Activated naive CD4-positive, alpha-beta T cell treated with anti-CD3 and anti-CD28 coated beads, Interleukin-2, amount 50 U/mL, for 24 hours (primary cell): ENCODE measurements at regions not wholly inside any gene's neighbourhood (a gene's known extent, or its start where the extent isn't known, plus 50 kb on each side); places are given as distances from the start of the nearest gene placed in this dataset.
"Not testable (repeated sequence)": the region's sequence is repeated elsewhere in the genome, so short reads cannot be mapped to it uniquely, and the experiment has no call there.

Source experiments
- H3K27ac Mint-ChIP-seq: one replicate; pipeline ENCODE4 v1.8.0; 2021; ENCODE audit warnings: mild to moderate bottlenecking, mixed read lengths
- H3K27me3 Mint-ChIP-seq: one replicate; pipeline ENCODE4 v1.8.0; 2021; ENCODE audit warnings: mixed read lengths
- H3K36me3 Mint-ChIP-seq: one replicate; pipeline ENCODE4 v1.8.0; 2021; ENCODE audit warnings: mixed read lengths
- H3K4me1 Mint-ChIP-seq: one replicate; pipeline ENCODE4 v1.8.0; 2021; ENCODE audit warnings: mixed read lengths
- H3K4me3 Mint-ChIP-seq: one replicate; pipeline ENCODE4 v1.8.0; 2021; ENCODE audit warnings: mild to moderate bottlenecking, mixed read lengths
- H3K9me3 Mint-ChIP-seq: one replicate; pipeline ENCODE4 v1.8.0; 2021; ENCODE audit warnings: mixed read lengths

- Mint-ChIP-seq H3K27ac (no peak overlapping the region), H3K36me3 (no peaks in the 10 kb centered on the region), H3K27me3 (peaks cover 1% of the 10 kb centered on the region), H3K9me3 (no peaks in the 10 kb centered on the region), H3K4me1 (peaks cover under 1% of the 10 kb centered on the region), H3K4me3 (no peak overlapping the region)
Observed at GRCh38 chr11:45388472-45388871, 102.3 kb upstream of the SYT13 start.

DNA sequence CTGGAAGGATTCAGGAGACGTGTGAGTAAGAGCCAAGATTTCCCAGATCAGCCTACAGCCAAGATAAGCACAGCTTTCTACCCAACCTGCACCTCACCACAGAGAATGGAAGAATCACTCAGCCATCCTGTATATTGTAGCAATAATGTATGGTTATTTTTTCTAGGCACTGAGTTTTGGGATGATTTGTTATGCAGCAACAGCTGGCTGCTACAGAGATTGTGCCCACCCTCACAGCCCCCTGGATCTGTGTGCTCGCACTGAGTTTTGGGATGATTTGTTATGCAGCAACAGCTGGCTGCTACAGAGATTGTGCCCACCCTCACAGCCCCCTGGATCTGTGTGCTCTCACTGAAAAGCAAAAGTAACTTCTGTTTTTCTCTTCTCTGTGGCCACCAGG lies 101.7 kb upstream of the SYT13 start:
- not testable (repeated sequence) for H3K4me1 Mint-ChIP-seq, H3K9me3 Mint-ChIP-seq, H3K27me3 Mint-ChIP-seq, H3K27ac Mint-ChIP-seq, H3K4me3 Mint-ChIP-seq, H3K36me3 Mint-ChIP-seq

GRCh38 chr11:45386972-45387371 lies 100.8 kb upstream of the SYT13 start:
- Mint-ChIP-seq H3K9me3 (no peaks in the 10 kb centered on the region), H3K27me3 (peaks cover 1% of the 10 kb centered on the region), H3K27ac (no peak overlapping the region), H3K4me3 (no peak overlapping the region), H3K36me3 (no peaks in the 10 kb centered on the region), H3K4me1 (peaks cover 4% of the 10 kb centered on the region)

DNA sequence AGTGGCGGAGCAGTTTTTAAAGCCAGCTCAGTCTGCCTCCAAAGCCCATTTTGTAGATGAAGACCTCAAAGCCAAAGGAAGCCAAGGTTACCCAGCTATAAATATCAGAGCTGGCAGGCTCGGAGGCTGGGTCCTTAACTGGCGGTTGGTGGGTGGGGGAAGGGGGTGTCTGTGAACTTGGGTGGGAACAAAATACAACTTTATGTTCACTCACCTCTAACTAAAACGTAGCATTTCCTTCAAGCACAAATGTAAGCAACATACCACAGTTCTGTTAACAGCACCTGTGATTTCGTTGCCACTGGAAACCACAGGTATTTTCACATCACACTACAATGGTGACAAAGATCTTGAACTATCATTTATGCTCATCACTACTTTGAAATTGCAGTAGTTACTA lies 99.7 kb upstream of the SYT13 start:
- Mint-ChIP-seq H3K9me3 (no peaks in the 10 kb centered on the region), H3K27me3 (peaks cover 5% of the 10 kb centered on the region), H3K36me3 (no peaks in the 10 kb centered on the region), H3K4me3 (no peak overlapping the region), H3K27ac (no peak overlapping the region), H3K4me1 (peaks cover 4% of the 10 kb centered on the region)

DNA sequence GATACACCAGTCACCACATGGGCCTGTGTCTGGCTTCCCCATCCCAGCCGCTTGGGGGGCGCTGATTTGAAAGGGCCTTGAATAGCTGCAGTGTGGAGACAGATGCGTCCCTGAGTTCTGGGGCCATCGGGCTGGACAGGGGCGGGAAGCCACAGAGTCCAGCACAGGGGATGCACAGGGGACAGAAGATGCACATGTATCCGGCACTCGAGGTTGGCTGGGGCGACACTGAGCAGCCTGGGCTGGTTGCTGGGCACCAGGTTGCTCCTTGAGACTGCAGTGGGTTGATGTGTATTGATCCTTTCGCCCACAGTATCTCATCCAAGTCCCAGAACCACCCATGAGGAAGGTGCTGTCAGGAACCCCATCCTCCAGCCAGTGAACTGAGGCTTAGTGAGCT lies 99.3 kb upstream of the SYT13 start:
- Mint-ChIP-seq H3K9me3 (no peaks in the 10 kb centered on the region), H3K27me3 (peaks cover 5% of the 10 kb centered on the region), H3K4me3 (no peak overlapping the region), H3K4me1 (peaks cover 4% of the 10 kb centered on the region), H3K36me3 (no peaks in the 10 kb centered on the region), H3K27ac (no peak overlapping the region)

GRCh38 chr11:45384711-45385241 lies 98.6 kb upstream of the SYT13 start:
- peaks cover 4% of the 10 kb centered on the region for H3K4me1 Mint-ChIP-seq
- H3K36me3 Mint-ChIP-seq: no peaks in the 10 kb centered on the region
- H3K4me3 Mint-ChIP-seq: no peak overlapping the region
- peaks cover 8% of the 10 kb centered on the region for H3K27me3 Mint-ChIP-seq
- no peak overlapping the region for H3K27ac Mint-ChIP-seq
- H3K9me3 Mint-ChIP-seq: no peaks in the 10 kb centered on the region

GRCh38 chr11:45384016-45384415 lies 97.9 kb upstream of the SYT13 start:
- Mint-ChIP-seq H3K36me3 (no peaks in the 10 kb centered on the region), H3K27ac (no peak overlapping the region), H3K27me3 (peaks cover 8% of the 10 kb centered on the region), H3K4me1 (peaks cover 4% of the 10 kb centered on the region), H3K9me3 (no peaks in the 10 kb centered on the region), H3K4me3 (no peak overlapping the region)

GRCh38 chr11:45383224-45383623 lies 97.1 kb upstream of the SYT13 start:
- Mint-ChIP-seq H3K4me3 (no peak overlapping the region), H3K36me3 (no peaks in the 10 kb centered on the region), H3K27ac (no peak overlapping the region), H3K9me3 (no peaks in the 10 kb centered on the region), H3K27me3 (peaks cover 8% of the 10 kb centered on the region), H3K4me1 (peaks cover 4% of the 10 kb centered on the region)

GRCh38 chr11:45382133-45382878 lies 96.2 kb upstream of the SYT13 start:
- no peaks in the 10 kb centered on the region for H3K9me3 Mint-ChIP-seq

GRCh38 chr11:45379162-45379863 lies 93.2 kb upstream of the SYT13 start:
- Mint-ChIP-seq H3K27ac (no peak overlapping the region), H3K4me3 (no peak overlapping the region), H3K36me3 (no peaks in the 10 kb centered on the region), H3K9me3 (no peaks in the 10 kb centered on the region), H3K27me3 (peaks cover 8% of the 10 kb centered on the region), H3K4me1 (peaks cover 13% of the 10 kb centered on the region)

More at GRCh38 chr11:45382133-45382878, 96.2 kb upstream of the SYT13 start:
- Mint-ChIP-seq H3K27ac (no peak overlapping the region), H3K4me3 (no peak overlapping the region), H3K27me3 (peaks cover 8% of the 10 kb centered on the region), H3K4me1 (peaks cover 4% of the 10 kb centered on the region), H3K36me3 (no peaks in the 10 kb centered on the region)

DNA sequence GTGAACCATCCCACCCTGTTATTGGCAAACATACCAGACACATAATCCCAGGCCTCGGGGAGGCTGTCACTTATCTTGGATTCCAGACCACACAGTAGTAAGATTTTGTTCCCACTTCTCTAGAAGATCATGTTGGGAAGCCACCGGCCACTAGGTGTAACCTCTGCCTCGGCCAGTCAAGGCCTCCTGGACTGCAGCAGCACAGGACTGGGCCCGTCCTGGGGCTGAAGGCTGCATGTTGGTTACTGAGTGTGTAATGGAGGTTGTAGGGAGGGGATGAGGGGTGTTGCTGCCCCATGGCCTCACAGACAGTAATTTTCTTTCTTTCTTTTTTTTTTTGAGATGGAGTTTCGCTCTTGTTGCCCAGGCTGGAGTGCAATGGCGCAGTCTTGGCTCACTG lies 92.4 kb upstream of the SYT13 start:
- no peak overlapping the region for H3K27ac Mint-ChIP-seq
- peaks cover 7% of the 10 kb centered on the region for H3K27me3 Mint-ChIP-seq
- no peak overlapping the region for H3K4me3 Mint-ChIP-seq

GRCh38 chr11:45374653-45375059 lies 88.5 kb upstream of the SYT13 start:
- Mint-ChIP-seq H3K9me3 (no peaks in the 10 kb centered on the region), H3K27me3 (peaks cover 5% of the 10 kb centered on the region), H3K4me1 (peaks cover 19% of the 10 kb centered on the region), H3K36me3 (no peaks in the 10 kb centered on the region), H3K27ac (no peak overlapping the region), H3K4me3 (no peak overlapping the region)

More for the DNA sequence above, 92.4 kb upstream of the SYT13 start:
- Mint-ChIP-seq H3K36me3 (no peaks in the 10 kb centered on the region), H3K4me1 (peaks cover 14% of the 10 kb centered on the region), H3K9me3 (no peaks in the 10 kb centered on the region)

DNA sequence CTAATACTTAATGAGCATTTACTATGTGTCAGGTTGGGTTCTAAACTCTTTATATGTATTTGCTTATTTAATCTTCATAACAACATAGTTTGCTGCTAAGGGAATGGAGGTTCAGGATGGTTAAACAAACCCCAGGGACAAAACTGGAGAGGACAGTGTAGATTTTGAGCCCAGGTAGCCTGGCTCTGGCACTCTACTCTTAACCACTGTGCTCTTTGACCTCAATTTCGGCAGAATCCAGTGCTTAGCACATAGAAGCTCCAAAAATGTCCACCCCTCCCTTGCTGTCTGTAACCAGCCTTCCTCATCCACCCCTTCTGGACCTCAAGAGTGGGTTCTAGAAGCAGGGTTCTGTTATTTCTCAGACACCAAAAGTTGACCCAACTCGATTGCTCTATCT lies 88.0 kb upstream of the SYT13 start:
- Mint-ChIP-seq H3K4me3 (no peak overlapping the region), H3K27ac (no peak overlapping the region)

GRCh38 chr11:45373506-45374035 lies 87.4 kb upstream of the SYT13 start:
- Mint-ChIP-seq H3K9me3 (no peaks in the 10 kb centered on the region), H3K4me3 (no peak overlapping the region), H3K27ac (no peak overlapping the region), H3K4me1 (peaks cover 19% of the 10 kb centered on the region), H3K36me3 (no peaks in the 10 kb centered on the region), H3K27me3 (peaks cover 7% of the 10 kb centered on the region)

More for the DNA sequence above, 88.0 kb upstream of the SYT13 start:
- H3K27me3 Mint-ChIP-seq: peaks cover 5% of the 10 kb centered on the region
- H3K9me3 Mint-ChIP-seq: no peaks in the 10 kb centered on the region
- H3K36me3 Mint-ChIP-seq: no peaks in the 10 kb centered on the region
- H3K4me1 Mint-ChIP-seq: peaks cover 19% of the 10 kb centered on the region

DNA sequence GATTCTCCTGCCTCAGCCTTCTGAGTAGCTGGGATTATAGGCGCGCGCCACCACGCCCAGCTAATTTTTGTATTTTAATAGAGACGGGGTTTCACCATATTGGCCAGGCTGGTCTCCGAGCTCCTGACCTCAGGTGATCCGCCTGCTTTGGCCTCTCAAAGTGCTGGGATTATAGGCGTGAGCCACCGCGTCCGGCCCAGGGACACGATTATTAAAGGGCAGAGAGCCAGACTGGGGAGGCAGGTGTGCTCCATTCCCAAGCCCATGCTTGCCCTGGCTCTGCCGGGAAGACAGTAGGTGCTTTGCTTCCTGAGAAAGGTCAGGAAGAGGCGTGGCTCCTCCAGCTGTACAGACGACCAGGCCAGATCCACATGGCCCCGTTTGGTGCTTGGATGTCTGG lies 86.3 kb upstream of the SYT13 start:
- H3K27me3 Mint-ChIP-seq, H3K27ac Mint-ChIP-seq, H3K4me3 Mint-ChIP-seq, H3K36me3 Mint-ChIP-seq, H3K9me3 Mint-ChIP-seq: not testable (repeated sequence)
- peaks cover 19% of the 10 kb centered on the region for H3K4me1 Mint-ChIP-seq
